ENCODE measurements at regions not wholly inside any gene's neighbourhood (a gene's known extent, or its start where the extent isn't known, plus 50 kb on each side); places are given as distances from the start of the nearest gene placed in this dataset.

- no peak for DNase-seq (ENCODE audit: low read depth, low spot score)
- in situ Hi-C loops (cut with HindIII; ENCODE audit: low pct_unique_long_range_greater_than_20kb, low sequenced_read_pairs) = no loop called here
Measured at GRCh38 chr5:28483327-28484025, 1445.1 kb upstream of the CDH9 start.

GRCh38 chr5:28473531-28474107 is 1435.2 kb upstream of the CDH9 start:
- in situ Hi-C loops (cut with HindIII; ENCODE audit: low pct_unique_long_range_greater_than_20kb, low sequenced_read_pairs) = no loop called here
- peak; percentile 69 for DNase-seq (ENCODE audit: low read depth, low spot score)

DNA sequence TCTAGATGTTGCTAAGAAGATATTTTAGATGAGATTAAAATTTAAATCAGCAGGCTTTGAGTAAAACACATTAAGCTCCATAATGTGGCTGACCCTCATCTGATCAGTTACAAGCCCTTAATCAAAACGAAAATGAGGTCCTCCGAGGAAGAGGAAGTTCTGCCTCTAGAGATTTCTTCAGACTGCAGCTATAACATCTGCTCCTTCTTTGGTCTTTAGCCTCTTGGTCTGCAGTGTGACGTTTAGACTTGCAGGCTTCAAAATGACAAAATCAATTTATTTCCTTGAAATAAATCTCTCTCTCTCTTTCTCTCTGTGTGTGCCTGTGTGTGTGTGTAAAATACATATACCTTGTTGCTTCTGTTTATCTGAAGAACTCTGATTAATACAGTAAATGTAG is 1429.8 kb upstream of the CDH9 start:
- in situ Hi-C loops (cut with HindIII; ENCODE audit: low pct_unique_long_range_greater_than_20kb, low sequenced_read_pairs) = no loop called here
- DNase-seq (ENCODE audit: low read depth, low spot score) = no peak

DNA sequence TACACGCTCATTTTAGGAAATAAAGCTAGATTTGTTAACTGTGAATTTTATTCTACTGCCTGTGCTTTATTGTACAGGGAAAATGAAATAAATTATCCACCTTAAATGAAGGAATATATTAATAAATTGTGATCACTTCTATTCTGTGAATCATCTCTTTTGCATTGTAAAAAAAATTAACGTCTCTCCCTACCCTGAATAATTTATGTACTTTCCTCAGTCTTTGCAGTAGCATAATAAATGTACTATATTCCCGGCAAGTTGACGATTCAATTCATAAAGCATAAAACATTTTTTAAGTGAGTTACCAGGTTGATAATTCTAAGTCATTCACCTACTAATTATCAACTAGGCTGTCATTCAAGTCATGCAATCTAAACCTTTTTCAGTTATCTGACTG is 1425.3 kb upstream of the CDH9 start:
- no peak for DNase-seq (ENCODE audit: low read depth, low spot score)
- in situ Hi-C loops (cut with HindIII; ENCODE audit: low pct_unique_long_range_greater_than_20kb, low sequenced_read_pairs) = no loop called here

DNA sequence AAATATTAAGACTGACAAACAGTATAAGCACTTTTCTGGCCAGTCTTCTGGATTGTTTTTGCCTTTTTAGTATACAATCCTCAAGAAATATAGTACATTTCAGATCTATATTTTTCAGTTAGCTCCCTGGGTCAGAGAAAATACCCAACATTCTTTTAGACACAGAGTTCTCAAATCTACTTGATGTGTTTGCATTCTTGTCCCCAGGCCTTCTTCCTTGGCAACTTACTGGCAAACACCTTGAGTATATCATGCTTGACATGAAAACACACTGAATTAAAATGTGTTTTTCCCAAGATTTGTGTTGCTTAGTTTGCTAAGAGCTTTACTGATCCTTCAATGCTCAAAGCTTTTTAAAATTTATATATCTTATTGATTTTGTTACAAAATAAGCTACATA is 1413.1 kb upstream of the CDH9 start:
- in situ Hi-C loops (cut with HindIII; ENCODE audit: low pct_unique_long_range_greater_than_20kb, low sequenced_read_pairs) = no loop called here
- no peak for DNase-seq (ENCODE audit: low read depth, low spot score)

- in situ Hi-C loops (cut with HindIII; ENCODE audit: low pct_unique_long_range_greater_than_20kb, low sequenced_read_pairs) = no loop called here
- DNase-seq (ENCODE audit: low read depth, low spot score) = no peak
Measured at GRCh38 chr5:28450997-28451396, 1412.6 kb upstream of the CDH9 start.

DNA sequence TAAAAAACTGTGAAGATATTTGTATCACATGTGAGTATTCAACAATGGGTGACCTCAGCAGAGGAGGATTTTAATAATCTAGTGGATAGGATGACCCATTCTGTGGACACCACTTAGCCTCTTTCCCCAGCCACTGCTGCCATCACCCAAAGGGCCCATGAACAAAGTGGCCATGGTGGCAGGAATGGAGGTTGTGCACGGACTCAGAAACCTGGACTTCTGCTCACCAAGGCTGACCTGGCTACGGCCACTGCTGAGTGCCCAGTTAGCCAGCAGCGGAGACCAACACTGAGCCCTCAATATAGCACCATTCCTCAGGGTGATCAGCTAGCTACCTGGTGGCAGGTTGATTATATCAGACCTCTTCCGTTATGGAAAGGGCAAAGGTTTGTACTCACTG is 1410.4 kb upstream of the CDH9 start:
- in situ Hi-C loops (cut with HindIII; ENCODE audit: low pct_unique_long_range_greater_than_20kb, low sequenced_read_pairs) = no loop called here

GRCh38 chr5:28430565-28431178 is 1392.3 kb upstream of the CDH9 start:
- in situ Hi-C loops (cut with HindIII; ENCODE audit: low pct_unique_long_range_greater_than_20kb, low sequenced_read_pairs) = no loop called here
- DNase-seq (ENCODE audit: low read depth, low spot score) = no peak

More for the DNA sequence above, 1410.4 kb upstream of the CDH9 start:
- no peak for DNase-seq (ENCODE audit: low read depth, low spot score)

GRCh38 chr5:28421141-28421540 is 1382.8 kb upstream of the CDH9 start:
- in situ Hi-C loops (cut with HindIII; ENCODE audit: low pct_unique_long_range_greater_than_20kb, low sequenced_read_pairs) = no loop called here
- no peak for DNase-seq (ENCODE audit: low read depth, low spot score)

GRCh38 chr5:28415791-28416443 is 1377.5 kb upstream of the CDH9 start:
- DNase-seq (ENCODE audit: low read depth, low spot score) = no peak
- in situ Hi-C loops (cut with HindIII; ENCODE audit: low pct_unique_long_range_greater_than_20kb, low sequenced_read_pairs) = no loop called here

- DNase-seq (ENCODE audit: low read depth, low spot score) = no peak
- in situ Hi-C loops (cut with HindIII; ENCODE audit: low pct_unique_long_range_greater_than_20kb, low sequenced_read_pairs) = no loop called here
Measured at GRCh38 chr5:28414619-28415018, 1376.2 kb upstream of the CDH9 start.

DNA sequence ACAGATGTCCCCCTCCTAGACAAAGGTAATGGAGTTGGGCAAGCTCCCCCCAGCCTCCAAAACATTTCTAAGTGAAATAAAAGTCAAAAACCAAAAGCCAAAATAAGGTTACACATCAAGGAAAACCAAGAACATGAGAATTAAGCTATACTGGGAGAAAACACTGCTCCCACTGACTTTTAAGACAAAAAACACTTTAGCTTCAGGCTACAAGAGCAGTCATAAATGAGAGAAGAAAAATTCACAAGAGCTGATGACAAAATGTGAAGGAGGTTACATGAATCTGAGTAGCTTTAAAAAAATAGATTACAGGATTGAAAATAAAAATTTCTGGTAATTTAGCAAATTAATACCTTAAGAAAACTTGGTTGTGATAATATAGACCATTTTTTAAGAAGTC is 1370.3 kb upstream of the CDH9 start:
- DNase-seq (ENCODE audit: low read depth, low spot score) = no peak
- in situ Hi-C loops (cut with HindIII; ENCODE audit: low pct_unique_long_range_greater_than_20kb, low sequenced_read_pairs) = no loop called here

- no peak for DNase-seq (ENCODE audit: low read depth, low spot score)
- in situ Hi-C loops (cut with HindIII; ENCODE audit: low pct_unique_long_range_greater_than_20kb, low sequenced_read_pairs) = no loop called here
Measured at GRCh38 chr5:28408186-28408585, 1369.8 kb upstream of the CDH9 start.

- in situ Hi-C loops (cut with HindIII; ENCODE audit: low pct_unique_long_range_greater_than_20kb, low sequenced_read_pairs) = no loop called here
- DNase-seq (ENCODE audit: low read depth, low spot score) = no peak
Measured at GRCh38 chr5:28404363-28405071, 1366.1 kb upstream of the CDH9 start.

GRCh38 chr5:28403846-28404245 is 1365.5 kb upstream of the CDH9 start:
- no peak for DNase-seq (ENCODE audit: low read depth, low spot score)
- in situ Hi-C loops (cut with HindIII; ENCODE audit: low pct_unique_long_range_greater_than_20kb, low sequenced_read_pairs) = no loop called here

- DNase-seq (ENCODE audit: low read depth, low spot score) = no peak
- in situ Hi-C loops (cut with HindIII; ENCODE audit: low pct_unique_long_range_greater_than_20kb, low sequenced_read_pairs) = no loop called here
Measured at GRCh38 chr5:28402590-28403301, 1364.4 kb upstream of the CDH9 start.

GRCh38 chr5:28400076-28400475 is 1361.7 kb upstream of the CDH9 start:
- no peak for DNase-seq (ENCODE audit: low read depth, low spot score)
- in situ Hi-C loops (cut with HindIII; ENCODE audit: low pct_unique_long_range_greater_than_20kb, low sequenced_read_pairs) = no loop called here

- in situ Hi-C loops (cut with HindIII; ENCODE audit: low pct_unique_long_range_greater_than_20kb, low sequenced_read_pairs) = no loop called here
- DNase-seq (ENCODE audit: low read depth, low spot score) = no peak
Measured at GRCh38 chr5:28399211-28399610, 1360.8 kb upstream of the CDH9 start.

Measured in SK-MEL-5 (cell line).